Stomach smooth muscle (tissue), 2 donors: ENCODE measurements at regions not wholly inside any gene's neighbourhood (a gene's known extent, or its start where the extent isn't known, plus 50 kb on each side); places are given as distances from the start of the nearest gene placed in this dataset.
"Not testable (repeated sequence)": the region's sequence is repeated elsewhere in the genome, so short reads cannot be mapped to it uniquely, and the experiment has no call there.

ENCODE experiments used
- H3K27ac ChIP-seq: one replicate; pipeline ENCODE4 v1.7.0; 2013; ENCODE audit warnings: mild to moderate bottlenecking, low read length, inconsistent platforms
- H3K27me3 ChIP-seq, 2 donors: one replicate each; pipeline ENCODE4 v1.7.0; 2013; ENCODE audit warnings: low read length in 2 of 2; ENCODE audit not compliant: insufficient read depth in 2 of 2, control insufficient read depth in 1 of 2
- H3K36me3 ChIP-seq, 2 donors: one replicate each; pipeline ENCODE4 v1.7.0; 2013; ENCODE audit warnings: low read length in 2 of 2; ENCODE audit not compliant: control insufficient read depth in 2 of 2, insufficient read depth in 2 of 2
- H3K4me1 ChIP-seq: one replicate; pipeline ENCODE4 v1.7.0; 2013; ENCODE audit warnings: low read length; ENCODE audit not compliant: control insufficient read depth, insufficient read depth
- H3K4me3 ChIP-seq, 2 donors: one replicate each; pipeline ENCODE4 v1.7.0; 2013; ENCODE audit warnings: low read length in 2 of 2
- H3K9ac ChIP-seq, 2 donors: one replicate each; pipeline ENCODE4 v1.7.0; 2013; ENCODE audit warnings: low read length in 2 of 2, mild to moderate bottlenecking in 1 of 2
- H3K9me3 ChIP-seq, 2 donors: one replicate each; pipeline ENCODE4 v1.7.0; 2013; ENCODE audit warnings: low read length in 2 of 2; ENCODE audit not compliant: control insufficient read depth in 2 of 2
- donor health status: healthy.
- donor health status: Pancreatic carcinoma.

DNA sequence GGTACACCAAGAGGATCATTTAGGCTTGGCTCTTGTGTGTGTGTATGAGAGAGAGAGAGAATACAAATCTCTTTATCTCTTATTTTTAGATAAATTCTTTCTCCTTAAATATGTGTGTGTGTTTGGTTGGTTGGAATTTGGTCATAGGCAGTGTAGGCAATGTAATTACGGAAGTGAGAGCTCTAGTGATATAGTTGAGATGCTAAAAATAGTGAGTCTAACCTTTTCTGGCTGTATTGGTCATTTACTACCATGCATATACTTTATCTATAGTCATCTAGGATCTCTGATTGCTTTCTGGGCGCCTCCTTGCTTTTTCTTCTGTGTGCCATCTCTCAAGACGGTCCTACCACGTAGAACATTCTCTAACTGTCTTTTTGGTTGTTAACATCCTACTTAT lies 250.2 kb downstream of the NUF2 start:
- no peaks in the 10 kb centered on the region for H3K27me3 ChIP-seq
- no peaks in the 10 kb centered on the region for H3K36me3 ChIP-seq
- H3K4me3 ChIP-seq, result no peak overlapping the region
- H3K4me1 ChIP-seq, result no peaks in the 10 kb centered on the region
- H3K9ac ChIP-seq, result no peak overlapping the region
- H3K9me3 ChIP-seq, result no peaks in the 10 kb centered on the region
- H3K27ac ChIP-seq, result no peak overlapping the region

DNA sequence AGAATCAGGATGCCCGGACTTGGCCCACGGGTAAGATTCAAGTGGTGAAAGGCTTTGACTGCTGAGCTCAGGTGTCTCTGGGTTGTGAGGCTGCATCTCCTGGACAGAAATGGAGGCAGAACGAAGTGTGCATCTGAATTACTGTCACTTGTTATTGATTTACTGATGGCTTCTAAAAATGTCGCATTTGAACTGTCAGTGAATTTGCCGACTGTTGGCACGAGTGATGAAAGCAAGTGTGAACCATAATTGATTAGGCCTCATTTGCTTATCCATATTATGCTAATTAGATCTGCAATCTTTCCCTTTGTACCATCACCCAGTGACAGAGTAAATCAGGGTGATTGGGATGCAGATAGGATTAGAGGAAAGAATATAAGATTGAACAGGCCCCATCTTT lies 252.4 kb downstream of the NUF2 start:
- H3K9me3 ChIP-seq, result no peaks in the 10 kb centered on the region
- H3K4me3 ChIP-seq, result no peak overlapping the region
- H3K36me3 ChIP-seq, result no peaks in the 10 kb centered on the region
- H3K9ac ChIP-seq, result no peak overlapping the region
- no peaks in the 10 kb centered on the region for H3K27me3 ChIP-seq
- no peak overlapping the region for H3K27ac ChIP-seq
- no peaks in the 10 kb centered on the region for H3K4me1 ChIP-seq

DNA sequence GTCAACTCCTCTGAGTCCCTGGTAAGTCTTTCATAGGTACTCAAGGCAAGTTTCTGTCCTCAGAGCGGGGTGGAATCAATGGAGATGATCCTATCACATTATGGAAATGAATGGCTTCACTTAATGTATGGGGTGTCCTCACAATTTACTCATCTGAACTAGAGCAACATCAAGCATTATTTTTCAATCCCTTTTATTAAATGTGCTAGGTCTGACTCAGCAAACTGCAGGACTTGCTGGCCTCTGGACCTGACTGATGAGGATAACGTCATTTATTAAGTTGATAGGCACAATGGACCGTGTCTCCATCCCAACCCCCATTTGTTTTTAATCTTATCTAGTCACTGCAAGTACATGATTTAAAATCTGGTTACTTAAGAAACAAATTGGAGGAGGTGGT lies 259.2 kb downstream of the NUF2 start:
- no peaks in the 10 kb centered on the region for H3K9me3 ChIP-seq
- H3K27me3 ChIP-seq, result no peaks in the 10 kb centered on the region
- no peak overlapping the region for H3K27ac ChIP-seq
- no peak overlapping the region for H3K4me3 ChIP-seq
- no peaks in the 10 kb centered on the region for H3K36me3 ChIP-seq
- no peak overlapping the region for H3K9ac ChIP-seq
- H3K4me1 ChIP-seq, result no peaks in the 10 kb centered on the region

DNA sequence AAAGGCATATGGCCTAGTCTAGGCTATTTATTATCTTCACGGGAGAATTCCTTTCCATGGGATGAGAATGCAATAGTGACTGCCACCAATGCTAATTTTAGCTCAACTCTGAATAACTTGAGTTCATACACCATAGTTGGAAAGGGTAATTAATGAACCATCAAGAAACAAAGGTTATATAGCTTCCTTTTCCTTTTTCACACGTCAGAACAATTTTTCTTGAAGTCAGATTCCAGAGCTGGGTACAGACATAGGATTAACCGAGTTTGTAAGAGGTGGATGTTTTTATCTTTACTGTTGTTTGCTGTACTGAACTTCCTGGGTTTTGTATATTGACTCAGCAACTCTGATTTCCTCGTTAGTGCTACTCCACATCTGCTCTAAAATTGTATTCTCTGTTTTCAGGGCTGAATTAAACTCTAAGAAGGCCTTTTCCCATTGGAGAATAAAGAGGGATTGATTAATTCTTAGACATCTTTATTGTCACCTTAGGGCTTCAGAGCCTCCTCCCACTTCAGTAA lies 262.0 kb downstream of the NUF2 start:
- no peaks in the 10 kb centered on the region for H3K27me3 ChIP-seq
- no peak overlapping the region for H3K4me3 ChIP-seq
- H3K9me3 ChIP-seq, result peaks cover 0 to 3% of the 10 kb centered on the region in 2 donors
- no peaks in the 10 kb centered on the region for H3K4me1 ChIP-seq
- no peaks in the 10 kb centered on the region for H3K36me3 ChIP-seq
- no peak overlapping the region for H3K27ac ChIP-seq
- H3K9ac ChIP-seq, result no peak overlapping the region

DNA sequence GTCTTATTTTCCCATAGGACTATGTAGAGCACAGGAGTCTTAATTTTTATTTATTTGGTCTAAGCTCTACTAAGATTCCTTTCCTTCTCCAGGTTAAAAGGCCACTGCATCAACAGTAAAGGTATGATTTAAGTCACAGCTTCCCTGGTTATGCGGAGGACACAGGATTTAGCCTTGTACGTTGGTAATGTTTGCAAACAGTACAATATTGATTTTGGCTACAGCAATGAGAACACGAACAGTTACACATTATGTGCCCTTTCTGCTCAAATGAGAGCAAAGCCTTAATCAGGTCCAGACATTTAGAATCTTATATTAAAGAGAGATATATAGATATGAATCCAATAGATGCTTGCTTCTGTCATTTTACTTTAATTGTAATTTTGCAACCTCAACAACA lies 264.0 kb downstream of the NUF2 start:
- Histone ChIP-seq H3K27ac (no peak overlapping the region), H3K4me3 (no peak overlapping the region), H3K4me1 (no peaks in the 10 kb centered on the region), H3K9me3 (peaks cover 0 to 3% of the 10 kb centered on the region in 2 donors), H3K27me3 (no peaks in the 10 kb centered on the region), H3K9ac (no peak overlapping the region), H3K36me3 (no peaks in the 10 kb centered on the region)

DNA sequence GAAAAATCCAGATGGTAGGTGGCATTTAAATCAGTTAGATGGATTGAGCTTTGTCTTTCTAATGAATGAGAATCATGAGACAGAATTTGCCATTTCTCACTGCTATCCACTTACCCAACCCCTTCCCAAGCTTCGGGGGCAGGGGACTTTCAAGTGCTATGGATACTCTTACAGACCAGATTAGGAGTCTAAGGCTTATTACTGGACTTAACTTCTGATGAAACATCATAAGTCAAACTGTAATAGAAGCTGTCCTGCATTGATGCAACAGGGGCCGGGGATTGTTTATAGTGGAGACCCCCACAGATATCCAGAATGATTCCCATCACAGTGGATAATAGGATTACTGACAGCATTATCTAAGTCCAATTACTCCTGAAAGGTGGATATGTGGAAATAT lies 267.0 kb downstream of the NUF2 start:
- H3K4me3 ChIP-seq, result no peak overlapping the region
- no peaks in the 10 kb centered on the region for H3K36me3 ChIP-seq
- H3K9me3 ChIP-seq, result peaks cover 0 to 3% of the 10 kb centered on the region in 2 donors
- no peaks in the 10 kb centered on the region for H3K4me1 ChIP-seq
- H3K27ac ChIP-seq, result no peak overlapping the region
- no peaks in the 10 kb centered on the region for H3K27me3 ChIP-seq
- H3K9ac ChIP-seq, result no peak overlapping the region

DNA sequence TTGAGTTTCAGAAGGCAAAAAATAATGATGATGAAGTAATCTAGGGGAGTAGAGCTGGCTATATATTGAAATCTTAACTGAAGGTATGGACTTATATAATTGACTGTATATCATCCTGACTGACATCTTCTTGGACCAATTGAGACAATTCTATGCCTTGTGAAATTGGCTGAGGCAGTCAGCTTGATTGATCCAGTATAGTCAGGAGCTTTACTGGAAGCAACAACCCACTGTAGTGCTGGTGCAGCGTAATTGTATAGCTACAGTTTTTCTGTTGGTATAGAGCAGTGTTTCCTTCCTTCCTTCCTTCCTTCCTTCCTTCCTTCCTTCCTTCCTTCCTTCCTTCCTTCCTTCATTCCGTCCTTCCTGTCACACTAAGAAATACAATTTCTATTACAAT lies 268.0 kb downstream of the NUF2 start:
- Histone ChIP-seq H3K9ac (no peak overlapping the region), H3K4me3 (no peak overlapping the region), H3K9me3 (peaks cover 0 to 3% of the 10 kb centered on the region in 2 donors), H3K27me3 (no peaks in the 10 kb centered on the region), H3K4me1 (no peaks in the 10 kb centered on the region), H3K36me3 (no peaks in the 10 kb centered on the region), H3K27ac (no peak overlapping the region)

DNA sequence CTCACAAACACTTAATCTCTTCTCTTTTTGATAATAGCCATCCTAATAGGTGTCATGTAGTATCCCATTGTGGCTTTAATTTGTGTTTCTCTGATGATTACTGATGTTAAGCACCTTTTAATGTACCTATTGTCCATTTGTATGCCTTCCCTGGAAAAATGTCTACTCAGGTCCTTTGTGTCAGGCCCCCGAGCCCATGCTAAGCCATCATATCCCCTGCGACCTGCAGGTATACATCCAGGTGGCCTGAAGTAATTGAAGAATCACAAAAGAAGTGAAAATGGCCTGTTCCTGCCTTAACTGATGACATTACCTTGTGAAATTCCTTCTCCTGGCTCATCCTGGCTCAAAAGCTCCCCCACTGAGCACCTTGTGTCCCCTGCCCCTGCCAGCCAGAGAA lies 269.4 kb downstream of the NUF2 start:
- H3K4me3 ChIP-seq, H3K27ac ChIP-seq, H3K4me1 ChIP-seq, H3K9me3 ChIP-seq, H3K27me3 ChIP-seq, H3K9ac ChIP-seq, H3K36me3 ChIP-seq: not testable (repeated sequence)

DNA sequence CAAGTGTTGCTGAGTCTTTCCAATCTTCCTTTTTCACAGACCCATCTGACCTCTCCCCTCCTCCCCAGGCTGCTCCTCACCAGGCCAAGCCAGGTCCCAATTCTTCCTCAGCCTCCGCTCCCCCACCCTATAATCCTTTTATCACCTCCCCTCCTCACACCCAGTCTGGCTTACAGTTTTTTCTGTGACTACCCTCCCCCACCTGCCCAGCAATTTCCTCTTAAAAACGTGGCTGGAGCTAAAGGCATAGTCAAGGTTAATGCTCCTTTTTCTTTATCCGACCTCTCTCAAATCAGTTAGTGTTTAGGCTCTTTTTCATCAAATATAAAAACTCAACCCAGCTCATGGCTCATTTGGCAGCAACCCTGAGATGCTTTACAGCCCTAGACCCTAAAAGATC lies 270.9 kb downstream of the NUF2 start:
- not testable (repeated sequence) for H3K27me3 ChIP-seq, H3K9ac ChIP-seq, H3K4me3 ChIP-seq, H3K27ac ChIP-seq, H3K36me3 ChIP-seq, H3K4me1 ChIP-seq, H3K9me3 ChIP-seq

DNA sequence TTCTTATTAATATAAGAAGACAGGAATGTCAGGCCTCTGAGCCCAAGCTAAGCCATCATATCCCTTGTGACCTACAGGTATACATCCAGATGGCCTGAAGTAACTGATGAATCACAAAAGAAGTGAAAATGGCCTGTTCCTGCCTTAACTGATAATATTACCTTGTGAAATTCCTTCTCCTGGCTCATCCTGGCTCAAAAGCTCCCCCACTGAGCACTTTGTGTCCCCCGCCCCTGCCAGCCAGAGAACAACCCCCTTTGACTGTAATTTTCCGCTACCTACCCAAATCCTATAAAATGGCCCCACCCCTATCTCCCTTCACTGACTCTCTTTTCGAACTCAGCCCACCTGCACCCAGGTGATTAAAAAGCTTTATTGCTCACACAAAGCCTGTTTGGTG lies 274.4 kb downstream of the NUF2 start:
- not testable (repeated sequence) for H3K9ac ChIP-seq, H3K36me3 ChIP-seq, H3K4me3 ChIP-seq, H3K27me3 ChIP-seq, H3K9me3 ChIP-seq, H3K4me1 ChIP-seq, H3K27ac ChIP-seq

DNA sequence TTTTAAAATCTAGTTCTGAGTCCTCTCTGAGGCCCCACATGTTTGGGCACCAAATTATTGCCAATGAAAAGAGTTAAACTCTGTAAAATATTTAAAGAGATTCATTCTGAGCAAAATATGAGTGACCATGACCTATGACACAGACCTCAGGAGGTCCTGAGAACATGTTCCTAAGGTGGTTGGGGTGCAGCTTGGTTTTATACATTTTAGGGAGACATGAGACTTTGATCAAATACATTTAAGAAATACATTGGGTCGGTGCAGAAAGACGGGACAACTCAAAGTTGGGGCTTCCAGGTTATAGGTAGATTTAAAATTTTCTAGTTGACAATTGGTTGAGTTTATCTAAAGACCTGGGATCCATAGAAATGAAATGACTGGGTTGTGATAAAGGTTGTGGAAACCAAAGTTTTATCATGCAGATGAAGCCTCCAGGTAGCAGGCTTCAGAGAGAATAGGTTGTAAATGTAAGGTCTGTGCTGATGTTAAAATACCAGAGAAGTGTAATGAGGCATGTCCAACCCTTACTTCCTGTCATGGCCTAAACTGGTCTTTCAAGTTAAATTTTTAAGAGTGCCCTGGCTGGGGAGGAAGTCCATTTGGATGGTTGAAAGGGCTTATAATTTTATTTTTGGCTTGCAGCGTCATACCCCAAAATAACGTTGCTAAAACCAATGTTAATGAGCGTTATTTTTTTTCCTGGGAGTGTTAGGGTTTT lies 274.9 kb downstream of the NUF2 start:
- no peaks in the 10 kb centered on the region for H3K9me3 ChIP-seq
- H3K27me3 ChIP-seq, result no peaks in the 10 kb centered on the region
- no peak overlapping the region for H3K27ac ChIP-seq
- no peak overlapping the region for H3K9ac ChIP-seq
- no peaks in the 10 kb centered on the region for H3K36me3 ChIP-seq
- no peak overlapping the region for H3K4me3 ChIP-seq
- no peaks in the 10 kb centered on the region for H3K4me1 ChIP-seq
